Muscle of arm (tissue), 1 donor: ENCODE measurements at regions not wholly inside any gene's neighbourhood (a gene's known extent, or its start where the extent isn't known, plus 50 kb on each side); places are given as distances from the start of the nearest gene placed in this dataset.

Experiments
- DNase-seq: peaks from one replicate; pipeline ENCODE4 v3.0.0-alpha.2; 2013

GRCh38 chr4:127081041-127081440 is 551.7 kb upstream of the INTU start:
- DNase-seq, result no peak

GRCh38 chr4:127082986-127083385 is 549.8 kb upstream of the INTU start:
- no peak for DNase-seq

GRCh38 chr4:127084666-127085065 is 548.1 kb upstream of the INTU start:
- no peak for DNase-seq

- no peak for DNase-seq
Measured at GRCh38 chr4:127097061-127097460, 535.7 kb upstream of the INTU start.

- DNase-seq, result no peak
Measured at GRCh38 chr4:127102361-127102760, 530.4 kb upstream of the INTU start.

- DNase-seq, result peak; percentile 55
Measured at GRCh38 chr4:127103681-127104115, 529.1 kb upstream of the INTU start.

GRCh38 chr4:127113844-127114362 is 518.9 kb upstream of the INTU start:
- no peak for DNase-seq

GRCh38 chr4:127118681-127119080 is 514.1 kb upstream of the INTU start:
- DNase-seq, result peak; percentile 34

GRCh38 chr4:127120441-127121090 is 512.2 kb upstream of the INTU start:
- DNase-seq, result no peak

- DNase-seq, result no peak
Measured at GRCh38 chr4:127124919-127125318, 507.8 kb upstream of the INTU start.

- DNase-seq, result no peak
Measured at GRCh38 chr4:127126718-127127117, 506.0 kb upstream of the INTU start.

- no peak for DNase-seq
Measured at GRCh38 chr4:127131527-127131926, 501.2 kb upstream of the INTU start.

GRCh38 chr4:127134490-127134889 is 498.3 kb upstream of the INTU start:
- DNase-seq, result no peak

GRCh38 chr4:127138586-127138985 is 494.2 kb upstream of the INTU start:
- no peak for DNase-seq

GRCh38 chr4:127139788-127140286 is 492.9 kb upstream of the INTU start:
- DNase-seq, result no peak

GRCh38 chr4:127140306-127140705 is 492.5 kb upstream of the INTU start:
- no peak for DNase-seq

- DNase-seq, result no peak
Measured at GRCh38 chr4:127141856-127142255, 490.9 kb upstream of the INTU start.

- DNase-seq, result no peak
Measured at GRCh38 chr4:127143460-127144195, 489.1 kb upstream of the INTU start.

GRCh38 chr4:127145006-127145540 is 487.7 kb upstream of the INTU start:
- no peak for DNase-seq

GRCh38 chr4:127148165-127148564 is 484.6 kb upstream of the INTU start:
- DNase-seq, result no peak

- DNase-seq, result peak; percentile 48
Measured at GRCh38 chr4:127149086-127149485, 483.7 kb upstream of the INTU start.

GRCh38 chr4:127151941-127152340 is 480.8 kb upstream of the INTU start:
- no peak for DNase-seq

- no peak for DNase-seq
Measured at GRCh38 chr4:127155116-127155515, 477.6 kb upstream of the INTU start.
